Effector memory CD4-positive, alpha-beta T cell (primary cell): ENCODE measurements at regions not wholly inside any gene's neighbourhood (a gene's known extent, or its start where the extent isn't known, plus 50 kb on each side); places are given as distances from the start of the nearest gene placed in this dataset.

Source experiments
- DNase-seq, 3 donors: peaks; one replicate each; pipeline ENCODE4 v3.0.0-alpha.2; 2020
- H3K27ac ChIP-seq: 2 replicates; pipeline ENCODE4 v1.7.0; 2013; ENCODE audit warnings: mild to moderate bottlenecking, low read length, moderate library complexity; ENCODE audit not compliant: insufficient read depth, poor library complexity, severe bottlenecking
- H3K27me3 ChIP-seq: replicated peaks from 2 replicates; pipeline ENCODE4 v1.7.0; 2013; ENCODE audit warnings: mild to moderate bottlenecking, low read length; ENCODE audit not compliant: insufficient read depth, control insufficient read depth, poor library complexity, severe bottlenecking
- H3K36me3 ChIP-seq: 2 replicates; pipeline ENCODE4 v1.7.0; 2013; ENCODE audit warnings: mild to moderate bottlenecking, low read length, moderate library complexity; ENCODE audit not compliant: control insufficient read depth, insufficient read depth
- H3K4me1 ChIP-seq: 2 replicates; pipeline ENCODE4 v1.7.0; 2013; ENCODE audit warnings: low read length, mild to moderate bottlenecking; ENCODE audit not compliant: control insufficient read depth, insufficient read depth, poor library complexity, severe bottlenecking
- H3K4me3 ChIP-seq: 2 replicates; pipeline ENCODE4 v1.7.0; 2013; ENCODE audit warnings: low read length, low read depth, mild to moderate bottlenecking; ENCODE audit not compliant: insufficient read depth, poor library complexity, severe bottlenecking
- H3K9me3 ChIP-seq: 2 replicates; pipeline ENCODE4 v1.7.0; 2013; ENCODE audit warnings: mild to moderate bottlenecking, low read length, moderate library complexity; ENCODE audit not compliant: control insufficient read depth

GRCh38 chr9:117957267-117957666, 253.1 kb downstream of the TLR4 start:
- Histone ChIP-seq H3K9me3 (no peaks in the 10 kb centered on the region), H3K4me1 (no peaks in the 10 kb centered on the region), H3K36me3 (no peaks in the 10 kb centered on the region), H3K27me3 (no peaks in the 10 kb centered on the region), H3K4me3 (no peak overlapping the region), H3K27ac (no peak overlapping the region)
- DNase-seq: no peak

- no peaks in the 10 kb centered on the region for H3K27me3 ChIP-seq
- no peaks in the 10 kb centered on the region for H3K4me1 ChIP-seq
- DNase-seq: no peak
- no peak overlapping the region for H3K4me3 ChIP-seq
- no peak overlapping the region for H3K27ac ChIP-seq
- no peaks in the 10 kb centered on the region for H3K36me3 ChIP-seq
- H3K9me3 ChIP-seq: no peaks in the 10 kb centered on the region
Observed at GRCh38 chr9:117958726-117959125, 254.5 kb downstream of the TLR4 start.

GRCh38 chr9:117963493-117964090, 259.4 kb downstream of the TLR4 start:
- Histone ChIP-seq H3K4me3 (no peak overlapping the region), H3K27me3 (no peaks in the 10 kb centered on the region), H3K27ac (no peak overlapping the region), H3K4me1 (no peaks in the 10 kb centered on the region), H3K9me3 (no peaks in the 10 kb centered on the region), H3K36me3 (no peaks in the 10 kb centered on the region)
- DNase-seq: no peak

DNA sequence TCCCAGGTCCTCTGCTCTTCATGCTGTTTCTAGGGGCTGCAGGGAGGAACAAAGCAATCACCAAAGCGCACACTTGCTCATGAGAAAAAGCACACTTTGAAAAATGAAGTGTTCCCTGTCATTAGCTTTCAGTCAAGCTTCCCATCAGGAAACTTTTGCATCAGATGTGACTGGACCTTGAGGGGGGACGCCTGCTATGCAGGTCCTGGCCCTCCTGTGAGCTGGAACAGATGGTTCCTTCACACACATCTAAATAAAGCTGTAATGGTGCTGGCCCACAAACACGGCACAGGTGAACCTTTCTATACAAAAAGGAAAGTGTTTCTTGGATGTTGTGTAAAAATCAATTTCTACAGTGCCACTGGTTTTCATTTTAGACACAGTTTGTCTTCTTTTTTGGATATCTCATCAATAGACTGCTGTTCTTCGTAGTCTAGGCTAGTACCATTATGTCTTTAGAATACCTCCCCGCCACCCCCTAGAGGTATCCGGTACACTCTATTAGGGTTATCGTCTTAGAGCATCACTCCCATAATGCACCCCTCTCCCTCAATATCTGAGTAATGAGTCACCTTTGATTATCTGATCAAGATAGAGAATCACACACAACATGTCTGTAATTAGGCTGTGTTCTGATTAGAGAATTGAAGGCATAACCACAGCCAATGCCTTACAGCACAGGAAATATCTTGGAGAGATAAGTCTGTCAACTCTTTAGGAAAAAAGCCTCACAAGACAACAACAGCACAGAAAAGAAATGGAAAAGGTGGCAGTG, 266.3 kb downstream of the TLR4 start:
- Histone ChIP-seq H3K27me3 (no peaks in the 10 kb centered on the region), H3K27ac (no peak overlapping the region), H3K9me3 (no peaks in the 10 kb centered on the region), H3K4me1 (no peaks in the 10 kb centered on the region), H3K36me3 (no peaks in the 10 kb centered on the region), H3K4me3 (no peak overlapping the region)
- DNase-seq: no peak

DNA sequence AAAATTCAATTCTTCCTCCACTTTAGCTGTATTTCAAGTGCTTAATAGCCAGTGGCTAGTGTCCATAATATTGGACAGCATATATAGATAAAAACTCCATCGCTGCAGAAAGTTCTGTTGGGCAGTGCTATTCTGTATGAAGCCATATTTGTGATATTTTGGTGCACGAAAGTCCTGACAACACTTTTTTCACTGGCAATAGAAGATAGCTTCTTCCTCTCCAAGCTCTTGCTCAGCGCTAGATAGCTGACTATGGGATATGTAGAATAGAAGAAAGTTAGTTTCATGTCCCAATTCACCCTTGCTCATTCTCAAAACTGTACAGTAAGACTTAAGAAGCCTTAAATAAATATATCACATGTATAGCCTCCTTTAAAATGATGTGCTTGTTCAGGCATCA, 269.9 kb downstream of the TLR4 start:
- H3K4me3 ChIP-seq: no peak overlapping the region
- no peaks in the 10 kb centered on the region for H3K27me3 ChIP-seq
- H3K27ac ChIP-seq: no peak overlapping the region
- DNase-seq: no peak
- no peaks in the 10 kb centered on the region for H3K4me1 ChIP-seq
- no peaks in the 10 kb centered on the region for H3K9me3 ChIP-seq
- no peaks in the 10 kb centered on the region for H3K36me3 ChIP-seq

GRCh38 chr9:117979914-117980313, 275.7 kb downstream of the TLR4 start:
- no peaks in the 10 kb centered on the region for H3K9me3 ChIP-seq
- DNase-seq: no peak
- H3K36me3 ChIP-seq: no peaks in the 10 kb centered on the region

GRCh38 chr9:117987945-117988344, 283.7 kb downstream of the TLR4 start:
- Histone ChIP-seq H3K9me3 (no peaks in the 10 kb centered on the region), H3K27ac (no peak overlapping the region), H3K4me3 (no peak overlapping the region), H3K36me3 (no peaks in the 10 kb centered on the region), H3K4me1 (no peaks in the 10 kb centered on the region), H3K27me3 (no peaks in the 10 kb centered on the region)
- DNase-seq: no peak

More at GRCh38 chr9:117979914-117980313, 275.7 kb downstream of the TLR4 start:
- H3K4me3 ChIP-seq: no peak overlapping the region
- no peaks in the 10 kb centered on the region for H3K4me1 ChIP-seq
- no peak overlapping the region for H3K27ac ChIP-seq
- H3K27me3 ChIP-seq: no peaks in the 10 kb centered on the region

- Histone ChIP-seq H3K27ac (no peak overlapping the region), H3K4me3 (no peak overlapping the region), H3K9me3 (no peaks in the 10 kb centered on the region), H3K27me3 (no peaks in the 10 kb centered on the region), H3K36me3 (no peaks in the 10 kb centered on the region), H3K4me1 (no peaks in the 10 kb centered on the region)
- DNase-seq: no peak
Observed at GRCh38 chr9:117992006-117992405, 287.8 kb downstream of the TLR4 start.

DNA sequence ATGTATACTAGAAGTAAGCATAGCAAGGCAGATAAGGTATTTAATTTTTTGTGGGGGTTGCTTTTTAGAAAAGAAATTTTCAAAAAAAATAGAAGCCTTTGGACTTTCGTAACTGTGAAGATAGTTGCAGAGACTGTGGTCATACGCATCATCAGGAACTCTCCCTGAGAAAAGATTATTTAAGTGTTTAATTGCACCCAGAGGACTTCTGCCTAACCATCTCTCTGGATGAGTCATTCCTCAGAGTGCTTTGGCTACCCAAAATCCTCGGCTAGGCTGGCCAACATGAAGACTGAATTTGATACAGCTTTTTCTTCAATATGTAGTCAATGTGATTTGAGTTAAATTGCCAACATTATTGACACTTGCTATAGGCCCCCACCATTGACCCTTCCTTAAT, 296.4 kb downstream of the TLR4 start:
- no peak for DNase-seq
- no peak overlapping the region for H3K27ac ChIP-seq
- H3K27me3 ChIP-seq: no peaks in the 10 kb centered on the region
- H3K9me3 ChIP-seq: no peaks in the 10 kb centered on the region
- no peaks in the 10 kb centered on the region for H3K36me3 ChIP-seq
- no peaks in the 10 kb centered on the region for H3K4me1 ChIP-seq
- no peak overlapping the region for H3K4me3 ChIP-seq

GRCh38 chr9:118003240-118003639, 299.0 kb downstream of the TLR4 start:
- H3K9me3 ChIP-seq: no peaks in the 10 kb centered on the region
- no peaks in the 10 kb centered on the region for H3K36me3 ChIP-seq
- H3K4me1 ChIP-seq: no peaks in the 10 kb centered on the region
- no peak overlapping the region for H3K27ac ChIP-seq
- H3K4me3 ChIP-seq: no peak overlapping the region
- no peaks in the 10 kb centered on the region for H3K27me3 ChIP-seq
- DNase-seq: no peak
